ENCODE measurements at regions not wholly inside any gene's neighbourhood (a gene's known extent, or its start where the extent isn't known, plus 50 kb on each side); places are given as distances from the start of the nearest gene placed in this dataset.

DNA sequence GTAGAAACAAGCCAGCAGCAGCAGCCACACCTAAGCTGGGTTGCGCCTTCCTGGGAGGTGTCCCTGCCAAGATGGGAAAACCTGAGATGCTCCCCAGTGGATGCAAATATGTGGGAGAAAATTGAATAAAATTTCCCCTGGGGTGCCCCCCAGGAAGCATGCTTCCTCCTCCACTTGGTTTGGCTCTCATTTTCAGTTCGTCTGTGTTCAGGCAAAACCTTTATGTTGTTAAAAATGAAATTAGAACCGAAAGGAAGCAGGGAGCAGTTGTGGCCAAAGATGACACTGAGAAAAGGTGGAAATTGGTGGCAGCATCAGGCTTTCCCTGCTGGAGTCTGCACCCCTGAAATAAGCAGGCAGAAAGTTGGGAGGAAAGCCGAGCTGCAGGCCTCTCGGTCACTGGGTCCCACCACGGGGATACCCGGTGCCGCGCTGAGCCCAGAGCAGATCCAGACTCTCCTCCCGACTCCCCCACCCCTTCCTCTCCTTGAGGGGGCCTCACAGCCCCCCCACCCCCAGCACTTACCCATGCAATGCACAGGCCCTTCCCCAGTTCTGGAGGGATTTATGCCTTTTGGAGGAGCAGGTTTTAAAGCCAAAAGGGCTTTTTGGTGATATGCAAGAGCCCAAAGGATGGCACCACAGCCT is 267.7 kb upstream of the SPRED2 start:
- Mint-ChIP-seq H3K4me1 (ENCODE audit: insufficient read depth, unreplicated experiment) (no peaks in the 10 kb centered on the region), H3K27me3 (ENCODE audit: insufficient read depth, unreplicated experiment) (no peaks in the 10 kb centered on the region), H3K9me3 (ENCODE audit: unreplicated experiment) (no peaks in the 10 kb centered on the region), H3K36me3 (ENCODE audit: insufficient read depth, unreplicated experiment) (no peaks in the 10 kb centered on the region), H3K4me3 (ENCODE audit: unreplicated experiment) (no peak overlapping the region), H3K27ac (ENCODE audit: low read depth, unreplicated experiment) (no peak overlapping the region)
- no TSS peak for BruUV-seq (replicated peaks)
- ChIA-PET CTCF (interaction anchor here (0.5 kb wide), 1 partner anchor 11 kb away, joined by 3 read pairs; no protein-coding TSS in a partner anchor), POLR2A (interaction anchor here (1.1 kb wide), 1 partner anchor 8 kb away, joined by 5 read pairs; no protein-coding TSS in a partner anchor)
- intact Hi-C loops (cut with micrococcal nuclease), result no loop called here
- DNase-seq (ENCODE audit: unreplicated experiment), result no peak
- TF ChIP-seq, protein P1, sequence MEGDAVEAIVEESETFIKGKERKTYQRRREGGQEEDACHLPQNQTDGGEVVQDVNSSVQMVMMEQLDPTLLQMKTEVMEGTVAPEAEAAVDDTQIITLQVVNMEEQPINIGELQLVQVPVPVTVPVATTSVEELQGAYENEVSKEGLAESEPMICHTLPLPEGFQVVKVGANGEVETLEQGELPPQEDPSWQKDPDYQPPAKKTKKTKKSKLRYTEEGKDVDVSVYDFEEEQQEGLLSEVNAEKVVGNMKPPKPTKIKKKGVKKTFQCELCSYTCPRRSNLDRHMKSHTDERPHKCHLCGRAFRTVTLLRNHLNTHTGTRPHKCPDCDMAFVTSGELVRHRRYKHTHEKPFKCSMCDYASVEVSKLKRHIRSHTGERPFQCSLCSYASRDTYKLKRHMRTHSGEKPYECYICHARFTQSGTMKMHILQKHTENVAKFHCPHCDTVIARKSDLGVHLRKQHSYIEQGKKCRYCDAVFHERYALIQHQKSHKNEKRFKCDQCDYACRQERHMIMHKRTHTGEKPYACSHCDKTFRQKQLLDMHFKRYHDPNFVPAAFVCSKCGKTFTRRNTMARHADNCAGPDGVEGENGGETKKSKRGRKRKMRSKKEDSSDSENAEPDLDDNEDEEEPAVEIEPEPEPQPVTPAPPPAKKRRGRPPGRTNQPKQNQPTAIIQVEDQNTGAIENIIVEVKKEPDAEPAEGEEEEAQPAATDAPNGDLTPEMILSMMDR (IDR thresholded peaks at IDR 0.05; ENCODE audit: unreplicated experiment), result no peak

DNA sequence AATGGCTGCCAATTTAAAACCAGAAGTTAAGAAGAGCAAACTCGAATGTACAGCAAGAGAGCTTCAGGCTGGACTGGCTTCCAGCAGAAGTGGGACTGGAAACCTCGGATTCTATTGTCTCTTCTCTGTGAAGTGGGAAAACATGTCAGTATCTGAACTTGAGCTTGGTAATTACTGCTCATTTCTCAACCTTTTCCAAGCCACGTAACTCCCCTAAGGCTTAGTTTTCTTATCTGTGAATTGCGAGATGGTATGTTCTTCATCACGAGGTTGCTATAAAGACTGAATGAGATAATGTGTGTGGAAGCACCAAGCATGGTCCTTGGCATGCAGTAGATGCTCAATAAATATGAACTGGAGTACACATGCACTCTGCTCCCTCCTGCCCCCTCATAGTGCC is 259.4 kb upstream of the SPRED2 start:
- Mint-ChIP-seq H3K36me3 (ENCODE audit: insufficient read depth, unreplicated experiment) (no peaks in the 10 kb centered on the region), H3K27me3 (ENCODE audit: insufficient read depth, unreplicated experiment) (no peaks in the 10 kb centered on the region), H3K9me3 (ENCODE audit: unreplicated experiment) (no peaks in the 10 kb centered on the region), H3K4me3 (ENCODE audit: unreplicated experiment) (no peak overlapping the region), H3K27ac (ENCODE audit: low read depth, unreplicated experiment) (no peak overlapping the region), H3K4me1 (ENCODE audit: insufficient read depth, unreplicated experiment) (no peaks in the 10 kb centered on the region)
- CTCF ChIA-PET, result interaction anchor here (0.6 kb wide), 1 partner anchor 1825 kb away, joined by 3 read pairs; no protein-coding TSS in a partner anchor
- no TSS peak for BruUV-seq (replicated peaks)
- intact Hi-C loops (cut with micrococcal nuclease), result no loop called here
- TF ChIP-seq, protein P1 (IDR thresholded peaks at IDR 0.05; ENCODE audit: unreplicated experiment), result no peak
- DNase-seq (ENCODE audit: unreplicated experiment), result no peak
- POLR2A ChIA-PET, result no interaction called here

- H3K4me1 Mint-ChIP-seq (ENCODE audit: insufficient read depth, unreplicated experiment), result no peaks in the 10 kb centered on the region
- no peak overlapping the region for H3K27ac Mint-ChIP-seq (ENCODE audit: low read depth, unreplicated experiment)
- DNase-seq (ENCODE audit: unreplicated experiment), result no peak
- no peak overlapping the region for H3K4me3 Mint-ChIP-seq (ENCODE audit: unreplicated experiment)
- BruUV-seq (replicated peaks), result no TSS peak
- no peaks in the 10 kb centered on the region for H3K9me3 Mint-ChIP-seq (ENCODE audit: unreplicated experiment)
- H3K27me3 Mint-ChIP-seq (ENCODE audit: insufficient read depth, unreplicated experiment), result no peaks in the 10 kb centered on the region
- TF ChIP-seq, protein P1 (IDR thresholded peaks at IDR 0.05; ENCODE audit: unreplicated experiment), result no peak
- POLR2A ChIA-PET, result interaction anchor here (0.6 to 1.0 kb wide), 2 partner anchors 48 to 1174 kb away, joined by 3 read pairs; no protein-coding TSS in a partner anchor
- no peaks in the 10 kb centered on the region for H3K36me3 Mint-ChIP-seq (ENCODE audit: insufficient read depth, unreplicated experiment)
- CTCF ChIA-PET, result interaction anchor here (0.6 to 1.3 kb wide), 6 partner anchors 11 to 359 kb away, joined by 3 to 4 read pairs (median 4); no protein-coding TSS in a partner anchor
- intact Hi-C loops (cut with micrococcal nuclease), result no loop called here
Measured at GRCh38 chr2:65688141-65688886, 255.9 kb upstream of the SPRED2 start.

- H3K4me1 Mint-ChIP-seq (ENCODE audit: insufficient read depth, unreplicated experiment), result no peaks in the 10 kb centered on the region
- H3K27ac Mint-ChIP-seq (ENCODE audit: low read depth, unreplicated experiment), result no peak overlapping the region
- ChIA-PET POLR2A (interaction anchor here (0.6 to 0.7 kb wide), 2 partner anchors 22 to 1175 kb away, joined by 3 read pairs; no protein-coding TSS in a partner anchor), CTCF (interaction anchor here (0.6 to 1.6 kb wide), 9 partner anchors 8 to 1403 kb away, joined by 3 to 4 read pairs (median 4); no protein-coding TSS in a partner anchor)
- no TSS peak for BruUV-seq (replicated peaks)
- TF ChIP-seq, protein P1 (IDR thresholded peaks at IDR 0.05; ENCODE audit: unreplicated experiment), result no peak
- H3K36me3 Mint-ChIP-seq (ENCODE audit: insufficient read depth, unreplicated experiment), result no peaks in the 10 kb centered on the region
- H3K9me3 Mint-ChIP-seq (ENCODE audit: unreplicated experiment), result no peaks in the 10 kb centered on the region
- no peak overlapping the region for H3K4me3 Mint-ChIP-seq (ENCODE audit: unreplicated experiment)
- intact Hi-C loops (cut with micrococcal nuclease), result no loop called here
- H3K27me3 Mint-ChIP-seq (ENCODE audit: insufficient read depth, unreplicated experiment), result no peaks in the 10 kb centered on the region
- DNase-seq (ENCODE audit: unreplicated experiment), result no peak
Measured at GRCh38 chr2:65687614-65688013, 255.2 kb upstream of the SPRED2 start.

Data from MCF 10A (cell line).